ENCODE measurements at regions not wholly inside any gene's neighbourhood (a gene's known extent, or its start where the extent isn't known, plus 50 kb on each side); places are given as distances from the start of the nearest gene placed in this dataset.
A peak's percentile ranks its signal among the peaks of the same experiment; 100 is the strongest.

DNA sequence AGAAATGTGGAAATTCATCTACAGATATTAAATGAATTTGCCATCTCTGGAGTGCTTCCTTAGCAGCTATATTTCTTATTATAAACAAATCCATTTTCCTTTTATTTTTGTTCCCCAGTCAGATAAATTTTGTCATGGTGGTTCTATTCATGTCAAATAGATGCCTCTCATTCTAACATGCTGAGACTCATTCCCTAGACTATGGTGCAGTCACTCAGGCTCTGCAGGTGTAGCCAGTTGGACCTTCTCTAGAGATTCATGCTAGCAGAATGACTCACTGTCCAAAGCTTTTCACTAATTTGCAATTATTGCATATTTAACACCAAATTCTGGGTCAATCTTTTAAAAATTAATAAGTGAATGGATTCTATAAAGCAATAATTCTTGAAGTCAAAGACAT, 1392.7 kb downstream of the PCDH7 start:
- no peak for DNase-seq
- no peaks in the 10 kb centered on the region for H3K27me3 ChIP-seq
- no peaks in the 10 kb centered on the region for H3K9me3 ChIP-seq
- H3K4me1 ChIP-seq: no peaks in the 10 kb centered on the region
- H3K4me3 ChIP-seq (ENCODE audit: low read depth, low read length): no peak overlapping the region
- TF ChIP-seq, protein P1, sequence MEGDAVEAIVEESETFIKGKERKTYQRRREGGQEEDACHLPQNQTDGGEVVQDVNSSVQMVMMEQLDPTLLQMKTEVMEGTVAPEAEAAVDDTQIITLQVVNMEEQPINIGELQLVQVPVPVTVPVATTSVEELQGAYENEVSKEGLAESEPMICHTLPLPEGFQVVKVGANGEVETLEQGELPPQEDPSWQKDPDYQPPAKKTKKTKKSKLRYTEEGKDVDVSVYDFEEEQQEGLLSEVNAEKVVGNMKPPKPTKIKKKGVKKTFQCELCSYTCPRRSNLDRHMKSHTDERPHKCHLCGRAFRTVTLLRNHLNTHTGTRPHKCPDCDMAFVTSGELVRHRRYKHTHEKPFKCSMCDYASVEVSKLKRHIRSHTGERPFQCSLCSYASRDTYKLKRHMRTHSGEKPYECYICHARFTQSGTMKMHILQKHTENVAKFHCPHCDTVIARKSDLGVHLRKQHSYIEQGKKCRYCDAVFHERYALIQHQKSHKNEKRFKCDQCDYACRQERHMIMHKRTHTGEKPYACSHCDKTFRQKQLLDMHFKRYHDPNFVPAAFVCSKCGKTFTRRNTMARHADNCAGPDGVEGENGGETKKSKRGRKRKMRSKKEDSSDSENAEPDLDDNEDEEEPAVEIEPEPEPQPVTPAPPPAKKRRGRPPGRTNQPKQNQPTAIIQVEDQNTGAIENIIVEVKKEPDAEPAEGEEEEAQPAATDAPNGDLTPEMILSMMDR (IDR thresholded peaks at IDR 0.05; ENCODE audit: low read depth, low read length): no peak
- no peaks in the 10 kb centered on the region for H3K36me3 ChIP-seq

DNA sequence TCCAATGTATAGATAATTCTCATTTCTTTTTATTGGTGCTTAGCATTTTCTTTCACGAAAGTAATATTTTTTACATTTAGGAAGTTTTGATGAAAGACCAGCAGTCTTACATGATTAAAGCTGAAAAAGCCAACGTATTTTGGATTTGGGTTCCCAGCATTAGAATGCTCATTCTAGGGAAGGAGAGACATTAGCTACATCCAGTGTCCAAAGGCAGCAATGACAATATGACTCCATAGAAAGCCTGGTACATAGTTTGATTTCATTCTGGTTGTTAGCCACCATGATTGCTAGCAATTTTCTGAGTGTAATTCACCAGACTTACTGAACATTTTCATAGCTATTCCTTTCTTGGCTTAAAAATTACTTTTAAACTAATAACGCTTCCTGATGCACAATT, 1397.5 kb downstream of the PCDH7 start:
- no peak for DNase-seq
- no peaks in the 10 kb centered on the region for H3K4me1 ChIP-seq
- no peak overlapping the region for H3K4me3 ChIP-seq (ENCODE audit: low read depth, low read length)
- H3K9me3 ChIP-seq: no peaks in the 10 kb centered on the region
- TF ChIP-seq, protein P1 (IDR thresholded peaks at IDR 0.05; ENCODE audit: low read depth, low read length): peak; percentile 44
- H3K36me3 ChIP-seq: no peaks in the 10 kb centered on the region
- H3K27me3 ChIP-seq: no peaks in the 10 kb centered on the region

DNA sequence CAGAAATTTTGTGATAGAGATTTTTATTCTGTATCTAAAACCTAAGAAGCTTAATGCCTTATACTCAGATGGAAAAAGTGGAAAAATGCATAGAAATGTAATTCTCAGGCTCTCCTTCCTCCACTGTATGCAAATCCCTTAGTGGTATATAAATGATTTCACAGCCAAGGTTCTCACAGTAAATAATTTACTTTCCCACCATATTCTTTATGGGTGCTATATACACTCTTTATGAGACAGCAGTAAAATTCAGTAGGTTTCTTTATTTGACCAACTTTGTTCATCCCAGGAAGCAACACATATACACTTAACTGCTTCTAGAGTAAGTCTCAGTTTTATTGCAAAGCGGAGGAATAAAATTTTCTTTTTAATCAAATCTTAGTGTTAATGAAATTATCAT, 1399.7 kb downstream of the PCDH7 start:
- Histone ChIP-seq H3K9me3 (no peaks in the 10 kb centered on the region), H3K4me3 (ENCODE audit: low read depth, low read length) (no peak overlapping the region), H3K27me3 (no peaks in the 10 kb centered on the region), H3K36me3 (no peaks in the 10 kb centered on the region), H3K4me1 (no peaks in the 10 kb centered on the region)
- no peak for DNase-seq
- TF ChIP-seq, protein P1 (IDR thresholded peaks at IDR 0.05; ENCODE audit: low read depth, low read length): no peak

DNA sequence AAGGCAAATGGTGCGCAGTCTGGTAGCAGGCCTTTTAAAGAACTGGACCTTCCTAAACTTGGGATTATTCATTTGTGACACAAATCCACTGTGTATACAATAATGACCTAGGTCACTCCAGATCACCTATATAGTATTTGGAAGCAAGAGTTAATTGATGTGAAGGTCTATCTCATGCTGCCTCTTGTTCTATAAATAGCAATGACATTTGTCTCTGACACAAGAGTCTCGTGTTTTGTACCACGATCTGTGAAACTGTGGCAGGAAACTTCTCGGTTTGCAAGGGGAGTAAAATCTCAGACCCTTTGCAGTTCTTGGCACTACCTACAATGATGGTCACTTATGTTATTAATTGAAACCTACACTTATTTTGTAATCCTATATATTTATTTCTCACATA, 1408.4 kb downstream of the PCDH7 start:
- Histone ChIP-seq H3K27me3 (no peaks in the 10 kb centered on the region), H3K4me3 (ENCODE audit: low read depth, low read length) (no peak overlapping the region), H3K9me3 (no peaks in the 10 kb centered on the region), H3K36me3 (no peaks in the 10 kb centered on the region), H3K4me1 (no peaks in the 10 kb centered on the region)
- DNase-seq: no peak
- TF ChIP-seq, protein P1 (IDR thresholded peaks at IDR 0.05; ENCODE audit: low read depth, low read length): no peak

DNA sequence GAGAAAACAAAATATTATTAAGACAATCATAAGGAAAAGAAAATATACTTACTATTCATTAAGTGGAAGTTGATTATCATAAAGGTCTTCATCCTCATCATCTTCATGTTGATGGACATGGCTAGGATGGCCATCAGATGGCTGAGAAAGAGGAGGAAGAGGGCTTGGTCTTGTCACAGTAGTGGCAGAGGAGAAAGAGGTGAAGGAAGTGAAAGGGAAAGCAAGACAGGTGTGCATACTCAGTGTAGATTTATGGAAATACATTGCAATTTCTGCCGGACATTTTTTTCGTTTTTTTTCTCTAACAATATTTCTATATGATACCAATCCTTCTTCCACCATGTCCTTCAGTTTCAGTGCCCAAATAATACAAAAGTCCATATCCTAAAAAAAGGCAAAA, 1409.8 kb downstream of the PCDH7 start:
- TF ChIP-seq, protein P1 (IDR thresholded peaks at IDR 0.05; ENCODE audit: low read depth, low read length): no peak
- Histone ChIP-seq H3K9me3 (no peaks in the 10 kb centered on the region), H3K4me1 (no peaks in the 10 kb centered on the region), H3K36me3 (no peaks in the 10 kb centered on the region), H3K4me3 (ENCODE audit: low read depth, low read length) (no peak overlapping the region), H3K27me3 (no peaks in the 10 kb centered on the region)
- DNase-seq: no peak

DNA sequence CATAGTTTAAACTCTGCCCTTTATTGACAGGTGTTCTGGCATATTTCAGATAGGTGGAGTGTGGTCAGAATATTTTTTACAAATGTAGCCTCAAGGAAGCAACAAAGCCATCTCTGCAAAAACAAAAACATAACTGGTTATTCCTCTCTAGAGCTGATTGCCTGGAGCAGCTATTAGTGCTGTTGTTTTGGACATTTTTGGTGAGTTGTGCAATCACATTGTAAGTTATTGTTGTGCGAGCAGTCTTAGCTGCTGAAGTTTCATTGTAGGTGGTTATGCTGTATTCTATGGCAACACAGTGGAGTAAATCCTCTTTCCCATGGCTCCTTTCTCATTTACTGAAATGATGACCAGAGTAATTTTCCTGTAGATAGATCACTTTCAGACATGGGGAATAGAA, 1413.0 kb downstream of the PCDH7 start:
- Histone ChIP-seq H3K9me3 (no peaks in the 10 kb centered on the region), H3K4me3 (ENCODE audit: low read depth, low read length) (no peak overlapping the region), H3K27me3 (no peaks in the 10 kb centered on the region), H3K36me3 (no peaks in the 10 kb centered on the region), H3K4me1 (no peaks in the 10 kb centered on the region)
- TF ChIP-seq, protein P1 (IDR thresholded peaks at IDR 0.05; ENCODE audit: low read depth, low read length): no peak
- DNase-seq: no peak

Data from BE2C (cell line).